Activated CD4-positive, alpha-beta T cell treated with anti-CD3 and anti-CD28 coated beads, Interleukin-2, amount 50 U/mL, for 4 hours (primary cell): ENCODE measurements at regions not wholly inside any gene's neighbourhood (a gene's known extent, or its start where the extent isn't known, plus 50 kb on each side); places are given as distances from the start of the nearest gene placed in this dataset.

ENCODE experiments used
- DNase-seq, 2 experiments: peaks; one replicate each; pipeline ENCODE4 v3.0.0-alpha.2; 2020

- no peak for DNase-seq
Measured at GRCh38 chr10:91040343-91040742, 119.5 kb upstream of the ANKRD1 start.

GRCh38 chr10:91042069-91042468, 121.2 kb upstream of the ANKRD1 start:
- DNase-seq: no peak

- DNase-seq: no peak
Measured at GRCh38 chr10:91043173-91043910, 122.5 kb upstream of the ANKRD1 start.

- DNase-seq: no peak
Measured at GRCh38 chr10:91046869-91047268, 126.0 kb upstream of the ANKRD1 start.

GRCh38 chr10:91048380-91048779, 127.5 kb upstream of the ANKRD1 start:
- no peak for DNase-seq

- no peak for DNase-seq
Measured at GRCh38 chr10:91049296-91049987, 128.6 kb upstream of the ANKRD1 start.

- DNase-seq: no peak
Measured at GRCh38 chr10:91049988-91050360, 129.1 kb upstream of the ANKRD1 start.

- DNase-seq: no peak
Measured at GRCh38 chr10:91050371-91051034, 129.6 kb upstream of the ANKRD1 start.

GRCh38 chr10:91051829-91052228, 130.9 kb upstream of the ANKRD1 start:
- DNase-seq: no peak

GRCh38 chr10:91054325-91054724, 133.4 kb upstream of the ANKRD1 start:
- no peak for DNase-seq

- DNase-seq: no peak
Measured at GRCh38 chr10:91061187-91061586, 140.3 kb upstream of the ANKRD1 start.

- DNase-seq: no peak
Measured at GRCh38 chr10:91061608-91062007, 140.7 kb upstream of the ANKRD1 start.

GRCh38 chr10:91062091-91062490, 141.2 kb upstream of the ANKRD1 start:
- no peak for DNase-seq

- DNase-seq: no peak
Measured at GRCh38 chr10:91071786-91072185, 148.7 kb upstream of the PCGF5 start.

- DNase-seq: no peak
Measured at GRCh38 chr10:91073286-91073979, 147.0 kb upstream of the PCGF5 start.

GRCh38 chr10:91076991-91077548, 143.4 kb upstream of the PCGF5 start:
- DNase-seq: no peak

- DNase-seq: no peak
Measured at GRCh38 chr10:91077549-91078071, 142.9 kb upstream of the PCGF5 start.

- no peak for DNase-seq
Measured at GRCh38 chr10:91080776-91081175, 139.7 kb upstream of the PCGF5 start.

- DNase-seq: no peak
Measured at GRCh38 chr10:91082447-91082846, 138.0 kb upstream of the PCGF5 start.

GRCh38 chr10:91088300-91089140, 131.9 kb upstream of the PCGF5 start:
- no peak for DNase-seq

GRCh38 chr10:91090761-91091529, 129.5 kb upstream of the PCGF5 start:
- DNase-seq: no peak
